Activated naive CD4-positive, alpha-beta T cell (primary cell): ENCODE measurements at regions not wholly inside any gene's neighbourhood (a gene's known extent, or its start where the extent isn't known, plus 50 kb on each side); places are given as distances from the start of the nearest gene placed in this dataset.
"Not testable (repeated sequence)": the region's sequence is repeated elsewhere in the genome, so short reads cannot be mapped to it uniquely, and the experiment has no call there.

ENCODE experiments used
- DNase-seq, 4 experiments: peaks; one replicate each; lab custom pipeline; 2025; lab: John Stamatoyannopoulos, UW

DNA sequence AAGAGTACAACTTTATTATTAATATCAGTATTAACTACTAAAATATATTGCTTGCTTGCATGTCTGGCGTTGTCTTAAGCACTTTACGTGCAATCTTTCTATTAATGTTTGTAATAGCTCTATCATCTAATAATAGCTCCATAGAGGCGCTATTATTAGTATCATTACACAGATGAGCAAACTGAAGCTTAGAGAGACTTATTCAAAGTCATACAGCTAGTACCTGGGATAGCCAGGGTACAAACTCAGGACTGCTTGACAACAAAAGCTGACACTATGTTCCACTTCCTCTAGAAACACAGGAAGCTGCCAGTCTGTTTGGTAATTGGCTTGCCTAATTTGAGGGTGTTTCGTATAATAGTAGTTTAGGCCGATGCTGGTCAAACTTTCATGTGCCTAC lies 523.2 kb downstream of the RMST start:
- no peak for DNase-seq

DNA sequence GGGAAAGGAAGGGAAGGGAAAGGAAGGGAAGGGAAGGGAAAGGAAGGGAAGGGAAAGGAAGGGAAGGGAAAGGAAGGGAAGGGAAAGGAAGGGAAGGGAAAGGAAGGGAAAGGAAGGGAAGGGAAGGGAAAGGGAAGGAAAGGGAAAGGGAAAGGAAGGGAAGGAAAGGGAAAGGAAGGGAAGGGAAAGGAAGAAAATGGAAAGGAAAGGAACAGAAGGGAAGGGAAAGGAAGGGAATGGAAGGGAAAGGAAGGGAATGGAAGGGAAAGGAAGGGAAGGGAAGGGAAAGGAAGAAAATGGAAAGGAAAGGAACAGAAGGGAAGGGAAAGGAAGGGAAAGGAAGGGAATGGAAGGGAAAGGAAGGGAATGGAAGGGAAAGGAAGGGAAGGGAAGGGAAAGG lies 526.0 kb downstream of the RMST start:
- DNase-seq = not testable (repeated sequence)

DNA sequence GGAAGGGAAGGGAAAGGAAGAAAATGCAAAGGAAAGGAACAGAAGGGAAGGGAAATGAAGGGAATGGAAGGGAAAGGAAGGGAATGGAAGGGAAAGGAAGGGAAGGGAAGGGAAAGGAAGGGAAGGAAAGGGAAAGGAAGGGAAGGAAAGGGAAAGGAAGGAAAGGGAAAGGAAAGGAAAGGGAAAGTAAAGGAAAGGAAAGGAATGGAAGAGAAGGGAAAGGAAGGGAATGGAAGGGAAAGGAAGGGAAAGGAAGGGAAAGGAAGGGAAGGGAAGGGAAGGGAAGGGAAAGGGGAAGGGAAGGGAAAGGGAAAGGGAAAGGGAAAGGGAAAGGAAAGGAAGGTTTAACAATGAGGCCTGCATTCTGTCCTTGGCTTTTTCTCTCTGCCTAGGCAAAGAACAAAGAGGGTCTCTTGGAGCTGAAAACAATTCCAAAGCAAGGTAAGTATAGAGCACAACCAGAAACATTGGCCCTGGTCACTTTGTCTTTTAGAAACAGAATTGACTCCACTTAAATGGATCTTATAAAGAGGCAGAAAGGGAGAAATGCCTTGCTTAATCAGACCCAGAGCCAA lies 525.9 kb upstream of the TMPO start:
- DNase-seq = no peak

DNA sequence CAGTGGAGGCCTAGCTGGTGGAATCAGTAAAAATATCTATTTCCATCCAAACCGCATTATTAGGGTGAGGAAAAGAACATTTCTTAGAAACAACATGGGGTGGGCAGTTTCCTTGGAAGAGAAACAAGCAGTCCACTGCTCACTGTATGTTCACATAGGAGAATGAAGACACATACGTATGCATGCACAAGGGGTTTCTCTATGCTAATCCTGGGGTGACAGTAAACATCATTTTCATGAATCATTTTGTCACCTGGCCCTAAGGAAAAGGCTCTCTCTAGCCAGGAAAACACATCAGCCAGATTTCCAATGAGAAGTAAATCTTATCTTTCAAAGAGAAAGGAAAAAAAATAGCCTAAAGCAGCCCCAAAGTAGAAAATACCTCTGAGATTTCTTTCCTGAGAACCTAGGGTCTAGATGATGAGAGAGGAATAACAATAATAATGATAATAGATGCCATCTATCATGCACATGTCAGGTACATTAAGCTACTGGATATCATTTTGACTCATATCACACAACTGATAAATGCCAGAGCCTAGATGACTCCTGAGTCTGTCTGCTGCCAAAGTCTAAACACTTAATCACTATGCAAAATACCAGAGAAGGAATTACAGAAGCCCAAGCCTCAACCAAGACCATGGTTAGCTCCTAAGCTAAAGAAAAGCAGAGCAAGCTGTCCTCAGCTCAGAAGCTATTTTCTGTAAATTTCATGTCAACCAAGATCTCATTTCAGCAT lies 520.5 kb upstream of the TMPO start:
- DNase-seq = no peak

DNA sequence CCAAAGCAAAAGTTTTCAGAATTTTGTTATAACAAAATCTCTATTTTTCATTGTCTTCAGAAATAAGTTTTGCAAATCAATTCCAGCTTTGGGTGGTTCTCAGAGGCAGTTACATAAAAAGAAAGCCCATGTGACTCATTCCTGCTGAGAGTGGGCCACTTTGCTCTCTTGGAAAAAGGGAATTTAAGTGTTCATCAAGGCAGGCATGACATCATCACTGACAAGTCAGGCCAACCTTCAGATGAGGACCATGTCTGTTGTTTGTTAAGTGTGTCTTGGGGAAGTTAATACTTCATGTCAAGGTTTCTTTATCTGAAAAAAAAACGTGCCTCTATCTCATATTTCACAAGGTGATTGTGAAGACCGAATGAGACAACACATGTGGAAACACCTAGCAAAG lies 519.8 kb upstream of the TMPO start:
- no peak for DNase-seq

DNA sequence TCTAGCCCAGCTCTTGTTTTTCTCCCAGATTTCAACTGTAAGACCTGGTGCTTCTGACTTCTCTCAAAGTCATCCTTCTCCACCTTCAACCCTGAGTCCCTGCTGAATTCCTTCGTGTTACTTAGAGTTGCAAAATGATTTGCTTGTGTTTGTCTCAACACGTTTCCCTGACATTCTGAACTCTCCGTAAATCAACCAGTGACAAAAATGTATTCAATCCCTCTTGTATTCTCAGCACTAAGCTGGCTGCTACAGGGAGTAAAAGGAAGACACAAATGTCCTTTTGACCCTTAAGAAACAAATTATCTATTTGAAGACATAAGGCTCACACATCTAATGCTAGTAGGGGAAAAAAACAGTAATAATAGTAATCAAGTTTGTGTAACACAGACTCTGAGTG lies 514.0 kb upstream of the TMPO start:
- no peak for DNase-seq

DNA sequence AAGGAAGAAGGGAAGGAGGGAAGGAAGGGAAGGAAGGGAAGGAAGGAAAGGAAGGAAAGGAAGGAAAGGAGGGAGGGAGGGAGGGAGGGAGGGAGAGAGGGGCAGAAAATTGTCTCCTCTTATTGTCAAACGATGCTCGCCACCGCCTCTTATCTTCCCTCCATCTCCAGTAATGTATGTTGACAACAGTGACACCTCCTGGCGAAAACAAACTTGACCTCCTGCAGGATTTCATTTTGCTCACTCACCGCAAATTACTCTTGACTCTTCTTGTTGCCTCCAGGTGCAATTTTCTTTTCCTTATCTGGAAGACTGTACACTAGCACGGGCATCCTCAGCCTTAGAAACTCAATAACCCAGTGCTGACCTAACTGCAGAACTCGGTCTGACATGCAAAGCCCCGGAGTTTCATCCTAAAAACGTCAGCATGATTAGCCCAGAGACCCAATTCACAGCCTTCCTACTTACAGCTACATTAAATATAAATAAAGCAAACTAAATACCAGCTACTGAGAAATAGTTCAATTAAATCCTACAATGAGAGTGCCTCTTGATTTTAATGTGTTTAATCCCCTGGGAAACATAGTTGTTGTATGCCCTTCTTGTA lies 512.4 kb upstream of the TMPO start:
- no peak for DNase-seq

DNA sequence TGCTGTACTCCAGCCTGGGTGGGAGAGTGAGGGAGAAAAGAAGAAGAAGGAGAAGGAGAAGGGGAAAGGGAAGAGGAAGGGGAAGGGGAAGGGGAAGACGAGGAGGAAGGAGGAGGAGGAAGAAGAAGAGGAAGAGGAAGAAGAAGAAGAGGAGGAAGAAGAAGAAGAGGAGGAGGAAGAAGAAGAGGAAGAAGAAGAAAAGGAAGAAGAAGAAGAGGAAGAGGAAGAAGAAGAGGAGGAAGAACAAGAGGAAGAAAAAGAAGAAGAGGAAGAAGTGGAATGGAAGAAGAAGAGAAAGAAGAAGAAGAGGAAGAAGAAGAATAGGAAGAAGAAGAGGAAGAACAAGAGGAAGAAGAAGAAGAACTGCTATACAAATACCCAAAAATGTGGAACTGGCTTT lies 507.4 kb upstream of the TMPO start:
- no peak for DNase-seq

DNA sequence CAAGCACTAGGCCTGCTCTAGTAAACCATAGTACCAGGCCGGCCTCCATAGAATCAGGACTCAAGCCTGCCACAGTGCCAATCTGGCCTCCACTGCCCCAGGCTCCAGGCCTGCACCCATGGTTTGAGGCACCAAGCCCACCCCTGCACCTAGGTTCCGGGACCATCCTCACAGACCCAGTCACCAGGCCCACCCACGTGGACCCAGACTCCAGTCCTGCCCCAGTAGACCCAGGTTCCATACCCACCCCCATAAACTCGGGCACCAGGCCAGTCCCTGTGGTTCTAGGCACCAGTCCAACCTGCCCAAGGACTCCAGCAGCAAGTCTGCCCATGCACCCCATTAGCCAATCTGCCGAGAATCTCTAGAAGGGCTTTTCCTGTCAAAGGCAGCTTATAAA lies 501.8 kb upstream of the TMPO start:
- no peak for DNase-seq

DNA sequence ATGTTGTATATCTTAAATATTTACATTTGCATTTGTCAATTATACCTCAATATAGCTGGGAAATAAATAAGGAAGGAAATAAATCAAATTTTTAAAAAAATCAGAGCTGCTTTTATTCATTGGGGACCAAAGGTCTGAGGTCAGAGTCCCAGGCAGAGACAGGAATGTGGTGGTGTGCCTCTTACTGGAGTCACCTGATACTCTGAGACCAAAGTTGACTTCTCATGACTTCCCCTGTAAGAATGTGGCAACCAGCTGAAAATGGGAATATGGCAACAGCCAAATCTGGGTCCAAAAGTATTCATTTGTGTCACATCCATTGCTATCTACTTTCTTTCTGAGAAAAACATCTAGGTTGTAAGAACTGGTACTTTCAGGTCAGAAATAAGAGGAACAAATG lies 496.6 kb upstream of the TMPO start:
- DNase-seq = no peak

DNA sequence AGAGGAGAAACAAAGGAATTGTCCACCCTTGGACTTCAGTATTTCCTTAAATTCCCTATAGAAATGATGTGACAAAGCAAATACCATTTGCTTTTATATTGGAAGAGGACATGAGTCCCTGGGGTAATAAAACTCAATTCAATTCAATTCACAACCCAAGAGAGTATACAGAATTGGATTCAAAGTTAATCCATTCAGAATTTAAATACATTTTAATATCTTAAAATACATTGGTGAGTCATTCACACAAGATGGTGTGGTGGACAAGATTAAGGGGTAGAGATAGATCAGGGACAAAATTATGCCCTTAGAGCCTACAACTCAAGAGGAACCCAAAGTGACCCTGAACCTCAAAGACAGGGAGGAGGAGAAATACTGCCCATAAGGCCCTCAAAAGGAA lies 495.0 kb upstream of the TMPO start:
- DNase-seq = no peak

DNA sequence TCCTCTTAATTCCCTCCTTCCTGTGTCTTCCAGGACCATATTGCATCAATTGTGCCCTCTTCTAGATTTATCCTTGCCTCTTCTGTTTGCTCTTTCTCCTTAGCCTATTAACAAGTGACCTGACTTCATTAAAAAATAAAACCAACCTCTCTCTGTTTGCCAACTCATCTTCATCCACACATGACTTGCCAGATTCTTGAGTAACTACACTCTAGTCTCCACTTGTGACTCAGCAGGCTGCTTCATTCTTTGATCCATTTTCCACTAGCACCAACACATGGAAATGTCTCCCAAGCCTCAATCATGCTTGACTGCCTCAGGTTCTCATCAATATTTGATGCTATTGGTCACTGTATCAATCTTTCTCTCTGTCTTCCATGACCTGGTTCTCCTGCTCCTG lies 492.4 kb upstream of the TMPO start:
- no peak for DNase-seq

DNA sequence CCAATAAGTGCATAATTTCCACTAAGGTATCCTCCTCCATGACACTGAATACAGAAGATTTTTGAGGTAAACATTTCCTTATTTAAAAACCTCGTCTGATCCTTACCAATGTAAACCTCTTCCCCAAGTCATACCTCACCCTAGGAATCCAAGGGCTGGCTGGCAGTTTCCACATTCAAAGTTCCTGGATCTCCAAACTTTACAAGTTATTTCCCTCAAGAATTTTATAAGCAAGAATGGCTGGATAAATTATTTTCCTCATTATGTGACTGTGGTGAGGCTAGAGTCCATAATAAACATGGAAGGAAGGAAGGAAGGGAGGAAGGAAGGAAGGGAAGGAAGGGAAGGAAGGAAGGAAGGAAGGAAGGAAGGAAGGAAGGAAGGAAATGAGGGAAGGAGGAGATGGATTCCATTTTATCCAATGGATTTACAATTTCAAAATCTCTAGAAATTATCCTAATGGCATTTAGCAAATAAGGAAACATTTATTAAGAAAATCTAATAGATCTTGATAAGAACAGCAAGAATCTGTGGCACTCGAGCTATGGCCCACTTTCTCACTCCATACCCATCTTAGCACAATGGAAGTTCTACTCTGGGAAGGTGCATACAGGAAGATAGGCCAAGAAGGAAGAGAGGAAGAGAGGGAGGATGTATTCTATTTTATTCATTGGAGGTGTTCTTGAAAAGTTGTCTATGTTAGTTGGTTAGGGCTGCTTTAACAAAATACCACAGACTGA lies 477.8 kb upstream of the TMPO start:
- no peak for DNase-seq

DNA sequence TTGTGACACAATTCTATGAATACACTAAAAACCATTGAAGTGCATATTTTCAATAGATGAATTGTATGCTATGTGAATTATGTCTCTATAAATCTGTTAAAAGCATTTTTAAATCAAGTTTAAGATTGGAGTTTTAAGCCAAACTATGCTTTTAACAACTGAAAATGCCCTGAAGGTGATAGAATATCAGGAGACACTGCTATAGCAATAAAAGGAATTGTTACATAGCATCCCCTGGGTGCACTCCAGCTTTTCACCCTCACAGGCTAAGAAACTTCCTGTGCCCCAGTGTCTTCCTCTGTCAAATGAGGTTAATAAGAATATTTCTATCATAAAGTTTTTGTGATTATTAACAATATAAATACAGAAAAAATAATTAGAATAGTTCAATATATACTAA lies 472.7 kb upstream of the TMPO start:
- DNase-seq = no peak

DNA sequence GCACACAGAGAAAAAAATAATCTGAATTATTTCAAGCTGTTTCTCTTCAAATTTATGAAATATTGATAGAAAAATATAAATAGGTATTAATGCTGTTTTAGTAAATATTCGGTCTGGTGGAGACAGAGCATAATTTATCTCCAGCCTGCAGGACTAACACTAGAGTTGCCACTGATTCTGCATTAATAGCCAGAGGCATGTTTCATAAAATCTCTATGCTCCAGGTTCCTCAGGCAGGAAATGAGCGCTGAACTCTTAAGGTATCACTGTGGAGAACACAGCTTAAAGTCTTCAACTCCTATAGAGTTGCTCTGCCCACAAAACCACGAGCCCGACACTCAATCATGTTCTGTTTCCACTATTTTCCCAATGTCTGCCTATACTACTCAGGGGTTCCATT lies 470.0 kb upstream of the TMPO start:
- DNase-seq = no peak

DNA sequence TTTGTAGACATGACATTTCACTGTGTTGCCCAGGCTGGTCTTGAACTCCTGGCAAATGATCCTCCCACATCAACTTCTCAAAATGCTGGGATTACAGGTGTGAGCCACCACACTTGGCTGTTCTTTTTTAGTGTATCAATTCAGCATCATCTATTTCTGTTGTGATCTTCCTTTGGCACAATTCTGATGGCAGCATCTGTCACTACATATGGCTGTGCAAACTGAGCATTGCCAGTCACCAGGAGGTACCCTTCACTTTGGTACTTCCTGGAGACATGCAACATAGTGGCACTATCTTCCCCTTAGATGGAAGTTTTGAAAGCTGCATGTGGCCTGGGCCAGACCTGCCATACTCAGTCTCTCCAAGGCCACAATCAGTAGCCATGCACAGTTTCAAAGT lies 467.1 kb upstream of the TMPO start:
- DNase-seq = no peak

DNA sequence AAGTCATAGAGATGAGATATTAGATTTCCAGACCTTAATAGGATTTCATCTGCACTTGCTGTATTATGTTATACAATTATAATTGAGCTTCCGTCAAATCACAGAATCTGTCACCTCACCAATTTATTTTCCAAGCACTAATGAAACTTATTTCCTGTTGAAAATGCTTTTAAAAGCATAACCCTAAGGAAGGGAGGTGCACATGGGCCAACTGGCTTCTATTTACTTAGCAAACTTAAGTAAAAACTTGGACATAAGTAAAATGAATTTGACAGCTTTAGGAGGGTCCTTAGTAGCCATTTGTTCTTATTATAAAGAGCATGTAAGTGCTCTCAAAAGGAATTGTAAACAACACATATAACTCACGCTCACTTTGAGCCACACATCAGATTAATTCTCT lies 462.2 kb upstream of the TMPO start:
- no peak for DNase-seq

DNA sequence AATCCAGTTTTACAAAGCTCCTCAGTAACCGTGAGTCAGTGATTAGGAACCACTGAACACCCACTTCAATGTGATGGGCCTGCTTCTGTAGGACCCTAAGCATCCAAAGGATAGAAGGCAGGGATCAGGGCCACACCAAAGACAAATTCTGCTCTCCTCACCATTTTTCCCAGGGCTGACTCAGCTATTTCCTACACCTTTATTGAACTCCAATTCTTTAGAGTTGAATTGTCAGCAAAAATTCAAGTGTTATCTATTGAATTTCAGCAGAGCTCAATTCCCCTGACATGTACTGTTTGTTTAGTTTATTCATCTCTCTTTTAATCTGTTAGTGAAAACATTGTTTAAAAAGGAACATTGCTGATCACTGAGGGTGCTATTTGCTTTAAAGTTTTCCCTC lies 457.7 kb upstream of the TMPO start:
- no peak for DNase-seq

DNA sequence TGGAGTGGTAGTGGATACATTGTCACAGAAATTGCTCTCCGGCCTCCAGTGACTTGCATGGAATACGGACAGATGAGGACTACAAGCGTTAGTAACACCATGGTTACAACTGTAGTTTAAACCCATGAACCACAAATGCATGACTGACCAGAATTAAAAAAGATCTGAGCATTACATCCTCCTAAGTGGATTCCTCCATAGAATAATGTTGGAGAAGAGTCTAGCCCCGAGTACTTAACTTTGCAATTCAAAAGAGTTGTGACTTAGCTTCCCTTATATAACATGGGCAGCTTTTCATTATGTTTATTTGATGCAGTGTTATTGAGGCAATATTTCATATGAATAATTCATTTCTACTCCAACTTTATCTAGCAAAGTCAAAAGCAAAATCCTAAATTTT lies 457.2 kb upstream of the TMPO start:
- no peak for DNase-seq

DNA sequence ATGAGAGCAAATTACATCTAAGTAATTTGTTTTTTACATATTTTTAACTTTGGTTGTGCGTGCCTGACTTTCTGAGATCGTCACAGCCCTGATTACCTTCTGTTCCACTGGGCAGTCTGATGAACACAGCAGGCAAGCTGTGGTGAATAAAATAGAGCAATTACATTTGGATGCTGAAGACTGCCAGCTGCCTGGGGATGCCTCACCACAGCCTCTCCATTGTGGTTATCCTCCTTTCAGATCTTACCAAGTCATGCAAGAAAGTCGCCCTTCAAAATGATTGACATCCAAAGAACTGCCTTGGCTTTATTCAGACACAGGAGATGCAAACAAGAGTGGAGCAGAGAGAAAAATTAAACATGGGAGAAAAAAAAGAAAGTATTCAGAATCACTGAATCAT lies 456.6 kb upstream of the TMPO start:
- DNase-seq = no peak

DNA sequence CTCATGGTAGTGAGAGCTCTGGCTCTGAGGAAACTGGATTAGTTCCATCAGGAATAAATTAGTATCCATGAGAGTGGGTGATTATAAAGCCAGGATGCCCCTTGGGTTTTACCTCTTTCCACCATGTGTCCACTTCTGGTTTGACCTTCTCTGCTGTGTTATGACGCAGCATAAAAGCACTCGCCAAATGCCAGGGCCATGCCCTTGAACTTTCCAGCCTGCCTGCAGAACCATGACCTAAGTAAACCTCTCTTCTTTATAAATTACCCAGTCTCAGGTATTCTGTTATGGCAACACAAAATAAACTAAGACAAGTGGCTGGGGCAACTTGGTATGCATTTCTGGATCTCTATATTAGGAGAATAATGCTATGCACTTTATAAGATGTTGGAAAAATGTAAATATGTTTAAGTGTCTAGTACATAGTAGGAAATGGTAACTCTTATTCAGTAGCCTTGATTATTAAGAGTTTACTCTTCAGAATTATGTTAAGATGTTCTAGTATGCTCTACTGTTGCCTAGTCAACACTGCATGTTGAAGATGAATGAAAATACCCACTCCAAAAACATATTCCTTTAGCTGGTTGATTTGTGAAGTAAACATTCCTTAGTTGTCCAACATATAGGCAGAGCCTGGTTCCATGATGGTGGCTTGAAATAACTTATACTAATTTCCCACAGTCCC lies 455.6 kb upstream of the TMPO start:
- no peak for DNase-seq

DNA sequence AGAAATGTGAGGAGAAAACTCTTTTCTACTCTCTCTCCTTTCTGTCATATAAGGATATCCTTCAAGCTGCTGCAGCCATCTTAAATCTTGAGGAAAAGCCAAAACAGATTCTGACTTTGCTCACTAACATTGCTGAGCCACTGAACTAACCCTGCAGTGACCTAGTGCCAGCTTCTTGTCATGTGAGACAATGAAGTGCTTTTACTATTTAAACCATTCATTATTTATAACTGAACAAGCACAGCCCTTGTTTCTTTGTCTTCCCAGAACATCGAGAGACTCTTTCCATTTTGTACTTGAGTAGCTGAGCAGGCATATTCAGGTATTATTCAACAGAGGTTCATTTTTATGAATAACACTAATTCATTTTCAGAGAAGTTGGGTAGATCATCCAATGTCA lies 455.0 kb upstream of the TMPO start:
- no peak for DNase-seq
